Activated T-cell treated with anti-CD3 and anti-CD28 coated beads for 48 hours (primary cell): ENCODE measurements at regions not wholly inside any gene's neighbourhood (a gene's known extent, or its start where the extent isn't known, plus 50 kb on each side); places are given as distances from the start of the nearest gene placed in this dataset.
"Not testable (repeated sequence)": the region's sequence is repeated elsewhere in the genome, so short reads cannot be mapped to it uniquely, and the experiment has no call there.

Source experiments
- DNase-seq: peaks from one replicate; pipeline ENCODE4 v3.0.0-alpha.2; 2020; ENCODE audit warnings: low read depth

DNA sequence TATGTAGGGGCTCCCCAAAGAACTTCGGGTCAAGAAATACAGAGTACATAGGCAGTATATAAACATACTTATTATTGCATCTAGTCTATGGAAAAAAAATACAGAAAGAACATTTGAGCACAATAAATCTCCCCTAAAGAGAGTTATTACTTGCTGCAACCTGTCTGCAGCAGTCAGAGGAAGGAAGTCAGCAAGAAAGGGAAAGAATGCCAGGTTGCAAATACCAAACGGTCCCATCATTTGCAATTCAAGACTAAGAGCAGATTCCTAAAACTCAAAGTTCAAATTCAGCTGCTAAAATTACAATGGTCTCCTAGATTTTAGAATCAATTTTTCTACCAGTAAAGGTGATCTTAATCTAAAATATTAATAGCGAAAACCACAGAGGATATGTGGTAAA, 236.2 kb upstream of the NUDT6 start:
- no peak for DNase-seq

DNA sequence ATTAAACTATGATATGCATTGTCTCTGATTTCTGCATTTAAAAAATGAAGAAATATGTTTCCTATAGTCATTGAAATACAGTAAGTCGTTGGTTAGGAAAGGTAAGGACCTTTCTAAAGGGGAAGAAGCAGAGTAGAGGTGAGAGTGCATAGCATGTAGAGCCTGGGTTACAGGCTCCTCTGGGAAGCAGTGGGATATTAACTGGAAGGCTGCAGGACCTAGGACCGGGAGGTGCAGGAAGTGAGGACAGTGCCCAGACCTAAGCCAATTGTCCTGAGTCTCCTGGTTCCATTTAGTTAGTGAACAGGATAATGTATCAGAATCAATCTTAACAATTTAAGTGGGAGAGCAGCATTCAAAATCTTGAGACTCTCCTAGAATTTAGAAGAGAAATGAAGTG, 237.1 kb upstream of the NUDT6 start:
- no peak for DNase-seq

DNA sequence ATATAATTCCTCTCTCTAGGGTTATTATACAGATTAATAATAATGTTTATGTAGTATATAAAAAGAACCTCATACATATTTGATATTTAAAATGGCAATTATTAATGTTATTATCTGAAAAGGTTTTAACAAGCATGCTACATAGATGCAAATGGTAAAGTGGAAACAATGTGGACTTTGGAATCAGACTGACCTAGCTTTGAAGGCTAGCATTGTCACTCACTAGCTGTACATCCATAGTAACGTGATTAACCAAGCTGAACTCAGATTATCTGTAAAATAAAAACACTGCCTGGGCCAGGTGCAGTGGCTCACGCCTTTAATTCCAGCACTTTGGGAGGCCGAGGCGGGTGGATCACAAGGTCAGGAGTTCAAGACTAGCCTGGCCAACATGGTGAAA, 233.7 kb upstream of the SPRY1 start:
- DNase-seq: no peak

DNA sequence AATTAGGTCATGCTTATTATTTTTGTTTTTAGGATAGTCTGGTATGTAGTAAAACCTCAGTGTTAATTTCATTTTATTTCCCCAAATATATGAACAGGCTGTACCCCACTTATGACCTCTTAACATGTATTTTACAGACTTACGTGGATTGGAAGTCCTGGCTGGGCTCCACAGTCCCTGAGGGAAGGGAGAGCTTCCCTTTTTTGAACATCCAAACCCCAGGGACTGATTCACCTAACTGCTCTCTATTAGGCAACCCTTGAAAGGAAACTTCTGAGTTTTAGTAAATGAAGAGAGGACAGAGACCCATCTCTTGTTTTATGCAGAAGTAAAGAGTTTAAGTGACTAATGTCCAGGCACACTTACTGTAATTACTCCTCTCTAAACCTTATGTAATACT, 233.1 kb upstream of the SPRY1 start:
- no peak for DNase-seq

DNA sequence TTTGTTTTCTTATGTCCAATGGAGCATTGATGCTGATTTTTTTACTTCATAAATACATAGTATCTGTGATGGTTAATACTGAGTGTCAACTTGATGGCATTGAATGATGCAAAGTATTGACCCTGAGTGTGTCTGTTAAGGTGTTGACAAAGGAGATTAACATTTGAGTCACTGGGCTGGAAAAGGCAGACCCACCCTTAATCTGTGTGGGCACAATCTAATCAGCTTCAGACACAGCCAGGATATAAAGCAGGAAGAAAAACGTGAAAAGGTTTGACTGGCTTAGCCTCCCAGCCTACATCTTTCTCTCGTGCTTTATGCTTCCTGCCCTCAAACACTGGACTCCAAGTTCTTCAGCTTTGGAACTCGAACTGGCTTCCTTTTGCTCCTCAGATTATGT, 230.6 kb upstream of the SPRY1 start:
- no peak for DNase-seq

DNA sequence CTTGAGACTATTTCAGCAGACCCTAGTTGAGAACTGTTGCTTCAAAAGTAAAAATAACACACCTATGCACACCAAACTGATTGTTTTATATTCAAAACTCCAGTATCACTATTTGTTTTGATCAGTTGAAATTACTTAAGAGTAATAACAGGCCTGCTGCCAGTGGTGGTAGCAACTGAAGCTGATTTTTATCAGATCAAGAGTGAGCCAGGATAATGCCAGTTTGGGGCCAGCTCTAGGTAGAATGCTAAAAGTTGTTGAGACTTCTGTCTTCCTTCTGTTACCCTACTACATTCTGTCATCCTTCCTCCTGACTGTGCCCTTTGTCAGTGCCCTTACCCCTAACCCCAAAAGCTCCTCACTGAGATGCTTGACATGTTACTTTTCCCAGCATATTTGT, 228.7 kb upstream of the SPRY1 start:
- DNase-seq: no peak

DNA sequence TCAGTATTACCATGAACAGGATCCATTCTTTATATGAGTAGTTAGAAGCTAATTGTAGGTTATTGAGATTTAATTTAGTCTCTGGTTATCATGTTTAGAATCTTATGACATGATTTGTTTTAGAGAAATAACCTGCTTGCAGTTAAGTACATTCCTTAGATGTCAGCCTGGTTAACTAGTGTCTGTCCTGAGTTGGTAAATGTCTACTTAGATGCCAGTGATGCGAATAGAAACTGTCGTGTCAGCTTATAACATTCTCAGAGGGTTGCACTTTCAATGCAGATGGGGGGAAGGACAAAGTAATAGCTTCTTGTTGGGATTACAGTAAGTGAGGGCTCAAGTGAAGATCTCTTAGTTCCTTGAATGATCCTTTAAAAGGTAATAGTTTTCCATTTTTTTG, 227.8 kb upstream of the SPRY1 start:
- DNase-seq: no peak

DNA sequence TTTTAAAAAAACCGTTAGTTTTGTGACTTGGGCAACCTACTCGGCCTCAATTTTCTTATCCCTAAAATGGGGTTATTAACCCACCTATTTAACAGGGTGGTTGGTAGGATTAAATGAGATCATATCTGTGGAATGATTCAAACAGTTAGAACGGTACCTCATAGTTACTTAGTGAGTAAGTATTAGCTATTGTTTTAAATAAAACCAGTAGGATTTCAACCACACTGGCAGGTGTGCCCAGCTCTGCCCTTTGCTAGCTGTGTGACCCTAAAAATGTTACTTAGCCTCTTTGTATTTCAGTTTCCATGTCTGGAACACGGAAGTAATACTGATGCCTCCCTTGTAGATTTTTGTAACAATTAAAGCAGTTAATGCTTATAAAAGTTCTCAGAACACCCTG, 225.8 kb upstream of the SPRY1 start:
- DNase-seq: no peak

DNA sequence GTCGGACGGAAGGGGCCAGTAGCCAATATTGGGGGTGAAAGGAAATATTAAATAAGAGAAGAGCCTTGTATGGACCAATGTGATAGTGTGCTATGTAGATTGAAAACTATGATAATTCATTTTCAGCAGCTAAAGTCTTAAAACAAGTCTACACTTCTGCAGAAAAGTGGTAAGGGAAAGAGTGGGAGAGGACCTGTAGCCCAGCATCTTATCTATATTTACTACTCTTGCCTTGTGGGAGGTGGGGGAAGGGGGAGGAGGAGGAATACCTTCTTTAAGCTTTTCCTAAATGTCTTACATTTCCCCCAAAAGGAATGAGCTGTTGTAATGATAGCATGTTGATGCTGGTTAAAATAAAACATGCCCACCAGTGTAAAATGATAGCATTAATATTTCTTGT, 220.0 kb upstream of the SPRY1 start:
- no peak for DNase-seq

DNA sequence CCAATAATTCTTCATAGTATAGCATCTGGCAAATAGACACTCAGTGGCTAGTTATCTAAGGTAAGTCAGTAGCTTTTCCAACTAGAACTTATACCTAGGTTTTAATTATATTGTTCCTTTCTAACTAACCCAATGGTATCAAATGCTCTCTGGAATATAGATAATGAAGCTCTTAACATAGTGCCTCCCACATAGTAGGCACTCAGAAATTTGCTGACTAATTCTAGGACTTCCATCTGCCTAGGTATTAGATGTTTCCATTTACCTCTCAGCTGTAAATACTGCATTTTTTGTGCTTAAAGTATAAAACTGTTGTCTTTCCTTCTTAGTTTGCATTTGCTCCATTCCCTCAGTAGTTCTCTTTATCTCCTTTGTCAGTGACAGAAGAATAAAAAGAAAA, 214.3 kb upstream of the SPRY1 start:
- DNase-seq: no peak

DNA sequence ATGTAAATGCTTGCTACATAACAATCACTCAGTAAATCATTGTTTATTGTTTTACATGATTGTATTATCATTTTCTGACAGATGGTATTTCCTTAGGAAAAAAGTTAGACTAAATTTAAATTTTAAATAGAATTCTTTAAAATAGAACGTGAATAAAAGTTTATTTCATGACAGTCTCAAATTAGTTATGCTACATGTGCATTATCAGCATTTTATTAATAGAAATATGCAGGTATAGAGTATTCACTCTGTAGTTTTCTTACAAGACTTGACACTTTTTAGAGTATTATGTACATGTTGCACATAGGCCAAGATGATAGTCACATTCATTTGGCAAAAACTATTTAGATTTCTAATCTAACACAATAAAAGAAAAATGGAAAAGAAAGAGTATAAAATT, 213.3 kb upstream of the SPRY1 start:
- no peak for DNase-seq

DNA sequence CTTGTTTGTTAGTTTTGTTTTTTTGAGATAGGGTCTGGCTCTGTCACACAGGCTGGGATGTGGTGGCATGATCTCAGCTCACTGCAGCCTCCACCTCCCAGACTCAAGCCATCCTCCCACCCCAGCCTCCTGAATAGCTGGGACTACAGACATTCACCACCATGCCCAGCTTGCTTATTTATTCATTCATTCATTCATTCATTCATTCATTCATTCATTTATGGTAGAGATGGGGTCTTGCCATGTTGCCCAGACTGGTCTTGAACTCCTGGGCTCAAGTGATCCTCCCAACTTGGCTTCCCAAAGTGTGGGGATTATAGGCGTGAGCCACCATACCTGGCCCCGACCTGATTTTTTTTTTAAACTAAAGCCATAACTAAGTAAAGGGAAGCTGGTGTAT, 212.8 kb upstream of the SPRY1 start:
- DNase-seq: not testable (repeated sequence)

DNA sequence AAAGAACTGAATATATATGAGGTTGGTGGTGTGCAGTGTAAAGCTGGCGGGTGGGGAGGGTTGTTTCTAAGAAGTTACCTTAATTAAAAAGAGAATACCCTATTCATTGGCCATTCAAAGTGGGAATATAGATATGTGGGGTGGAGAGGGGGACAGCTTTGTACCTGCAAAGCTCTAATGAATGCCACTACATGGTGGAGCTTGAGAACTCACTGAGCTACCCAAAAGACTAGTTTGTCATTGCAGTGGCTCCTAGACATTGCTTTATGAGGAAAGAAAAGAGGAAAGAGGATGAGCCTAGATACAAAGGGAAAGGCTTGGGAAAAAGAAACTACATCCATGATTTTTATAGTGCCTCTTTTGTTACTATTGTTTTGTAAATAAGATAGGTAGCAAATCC, 209.9 kb upstream of the SPRY1 start:
- no peak for DNase-seq

DNA sequence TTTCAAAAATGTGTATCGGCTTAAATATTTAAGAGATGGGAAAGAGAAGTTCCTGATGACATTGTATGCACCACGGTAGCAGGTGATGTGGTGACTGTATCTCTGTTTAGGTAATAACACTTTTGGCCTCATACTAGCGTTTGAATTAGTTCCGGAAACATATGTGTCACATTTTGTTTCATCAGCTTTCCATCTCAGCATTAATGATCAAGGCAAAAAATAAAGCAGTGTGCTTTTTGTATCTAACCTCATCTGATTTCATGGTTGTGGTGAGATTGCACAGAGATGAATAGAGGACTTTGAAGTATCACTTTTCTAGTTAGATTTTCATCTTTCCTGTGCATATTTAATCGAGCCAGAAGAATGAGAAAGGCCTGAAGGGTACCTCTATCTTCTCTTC, 206.4 kb upstream of the SPRY1 start:
- no peak for DNase-seq

DNA sequence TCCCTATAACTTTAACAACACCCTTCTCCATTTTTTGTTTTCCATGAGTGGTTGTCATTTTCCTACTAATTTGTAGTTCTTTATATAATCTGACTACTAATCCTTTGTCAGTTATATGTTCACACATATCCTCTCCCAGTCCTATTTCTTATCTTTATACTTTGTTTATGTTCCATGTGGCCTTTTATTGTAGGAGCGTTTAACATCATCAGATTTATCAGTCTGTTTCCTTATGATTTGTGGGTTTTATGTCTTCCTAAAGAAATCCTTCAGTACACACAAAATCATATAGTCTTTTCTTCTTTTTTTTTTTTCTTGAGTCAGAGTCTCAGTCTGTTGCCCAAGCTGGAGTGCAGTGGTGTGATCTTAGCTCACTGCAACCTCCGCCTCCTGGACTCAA, 204.9 kb upstream of the SPRY1 start:
- DNase-seq: no peak

DNA sequence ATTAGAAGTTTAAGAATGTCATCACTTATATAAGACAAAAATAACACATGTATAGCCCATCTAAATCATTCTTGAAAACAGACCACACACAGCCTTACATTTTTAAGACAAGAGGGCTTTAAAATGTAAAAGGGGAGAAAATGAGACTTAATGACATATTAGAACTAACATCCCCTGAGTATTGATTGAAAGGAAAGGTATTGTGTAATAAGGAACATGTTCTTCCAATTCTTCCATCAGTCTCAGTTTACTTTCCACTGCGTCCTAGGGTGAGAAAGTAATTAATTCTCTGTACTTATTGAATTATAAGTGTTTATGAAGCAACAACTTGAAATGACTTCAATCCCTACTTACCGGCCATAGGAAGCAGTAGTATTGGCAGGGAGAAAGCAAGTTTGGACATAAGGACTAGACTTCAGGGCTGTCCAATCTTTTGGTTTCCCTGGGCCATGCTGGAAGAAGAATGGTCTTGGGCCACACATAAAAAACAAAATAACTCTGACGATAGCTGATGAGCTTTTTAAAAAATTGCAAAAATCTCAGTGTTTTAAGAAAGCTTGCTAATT, 202.7 kb upstream of the SPRY1 start:
- no peak for DNase-seq

DNA sequence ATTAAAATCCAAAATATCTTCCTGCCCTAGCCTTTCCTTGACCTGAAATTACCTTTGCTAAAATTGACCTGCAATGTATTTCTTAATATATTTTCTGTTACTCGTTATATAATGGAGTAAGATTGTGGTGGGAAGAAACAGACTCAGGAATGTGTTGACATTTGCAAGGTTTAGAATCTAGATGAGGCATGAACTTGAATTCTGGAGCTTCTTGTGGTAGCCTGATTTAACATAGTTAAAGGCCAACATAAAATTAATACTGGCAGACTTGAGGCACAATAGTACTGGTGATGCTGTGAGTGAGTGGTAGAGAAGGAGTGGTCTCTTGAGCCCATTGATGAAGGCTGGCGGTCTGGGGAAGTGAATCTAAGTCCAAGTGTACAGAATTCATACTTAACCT, 197.9 kb upstream of the SPRY1 start:
- no peak for DNase-seq

DNA sequence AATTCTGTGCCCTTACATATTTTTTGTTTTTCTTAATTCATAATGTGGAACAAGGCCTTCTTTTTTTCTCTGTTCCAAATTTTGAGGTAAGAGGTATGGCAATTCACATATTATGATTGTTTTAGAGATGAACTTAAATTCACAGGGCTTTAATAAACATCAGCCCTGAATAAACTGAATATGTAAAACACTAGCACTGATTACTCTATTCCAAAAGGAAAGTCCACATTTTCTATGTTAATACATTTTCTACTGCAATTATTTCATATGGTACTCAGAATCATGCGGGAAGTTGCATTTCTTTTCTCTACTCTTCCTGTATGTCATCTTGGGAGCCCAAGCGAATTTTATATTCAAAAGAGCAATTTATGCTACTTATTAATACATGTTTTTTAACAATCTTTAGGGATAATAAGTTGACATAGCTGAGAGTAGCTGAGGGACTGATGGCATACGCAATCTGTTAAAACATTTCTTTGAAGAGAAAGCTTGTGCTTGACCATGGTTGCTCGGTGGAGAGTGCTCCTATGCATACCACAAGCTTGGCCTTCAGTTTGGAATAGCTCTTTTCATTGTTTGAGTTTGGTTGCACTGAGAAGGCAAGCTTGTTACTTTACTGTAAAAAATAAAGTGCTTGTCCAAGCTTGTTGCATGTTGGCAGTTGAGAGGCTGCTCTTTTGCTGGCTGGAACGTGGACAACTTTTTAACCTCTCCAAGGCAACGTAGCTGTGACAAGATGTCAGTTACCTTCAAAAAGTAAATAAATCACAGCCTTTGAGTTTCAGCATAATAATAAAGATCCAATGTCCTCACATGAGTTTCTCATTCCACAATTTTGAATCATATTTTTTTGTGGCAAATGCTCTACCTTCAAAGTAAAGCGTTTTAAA, 196.3 kb upstream of the SPRY1 start:
- no peak for DNase-seq

DNA sequence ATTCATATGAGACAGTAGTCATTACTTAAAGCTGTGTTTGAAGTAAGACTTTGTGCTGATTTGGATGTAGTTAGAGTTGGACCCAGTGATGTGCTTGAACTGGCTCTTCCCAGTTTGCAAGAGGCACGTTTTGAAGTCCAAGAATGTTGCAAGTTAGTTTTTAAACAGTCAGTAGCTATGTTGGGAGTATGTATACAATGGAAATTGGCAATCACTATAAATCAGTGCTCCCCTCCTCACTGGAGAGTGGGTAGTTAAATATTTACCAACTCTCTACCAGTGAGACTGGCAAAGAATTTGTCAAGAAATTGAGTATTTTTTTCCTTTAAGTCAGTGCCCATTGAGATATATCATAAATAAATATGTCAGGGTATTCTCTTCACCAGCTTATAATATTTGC, 191.9 kb upstream of the SPRY1 start:
- no peak for DNase-seq

DNA sequence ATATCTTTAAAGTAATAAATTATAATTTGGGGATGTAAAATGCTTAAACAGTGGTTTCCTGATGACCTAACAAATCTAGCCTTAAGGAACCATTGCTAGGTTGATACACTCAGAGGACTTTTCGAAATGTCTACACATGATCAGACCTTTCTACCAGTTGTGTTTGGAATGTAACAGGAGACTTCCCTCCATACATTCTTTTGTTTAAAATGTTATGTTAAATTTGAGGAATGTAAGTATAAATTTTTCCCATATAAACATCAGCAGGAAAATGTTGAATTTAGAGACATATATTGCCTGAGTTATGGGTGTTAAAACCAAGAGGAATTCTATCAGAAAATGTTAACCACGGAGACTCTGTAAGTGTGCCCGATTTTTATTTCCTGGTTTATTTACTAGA, 190.6 kb upstream of the SPRY1 start:
- DNase-seq: no peak

DNA sequence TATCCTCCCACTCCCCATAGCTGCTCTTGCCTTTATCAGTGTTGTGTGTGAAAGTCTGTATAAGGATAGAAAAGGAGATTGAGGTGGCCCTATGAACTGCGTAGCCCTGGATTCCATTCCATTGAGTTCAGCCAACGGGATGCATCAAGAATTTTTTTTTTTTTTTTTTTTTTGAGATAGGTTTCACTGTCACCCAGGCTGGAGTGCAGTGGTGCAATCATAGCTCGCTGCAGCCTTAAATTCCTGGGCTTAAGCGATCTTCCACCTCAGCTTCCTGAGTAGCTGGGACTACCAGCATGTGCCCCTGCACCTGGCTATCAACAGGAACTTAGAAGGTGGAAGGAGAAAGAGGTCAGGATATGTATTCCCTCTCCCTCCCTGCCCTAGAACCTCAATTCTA, 187.2 kb upstream of the SPRY1 start:
- DNase-seq: no peak

DNA sequence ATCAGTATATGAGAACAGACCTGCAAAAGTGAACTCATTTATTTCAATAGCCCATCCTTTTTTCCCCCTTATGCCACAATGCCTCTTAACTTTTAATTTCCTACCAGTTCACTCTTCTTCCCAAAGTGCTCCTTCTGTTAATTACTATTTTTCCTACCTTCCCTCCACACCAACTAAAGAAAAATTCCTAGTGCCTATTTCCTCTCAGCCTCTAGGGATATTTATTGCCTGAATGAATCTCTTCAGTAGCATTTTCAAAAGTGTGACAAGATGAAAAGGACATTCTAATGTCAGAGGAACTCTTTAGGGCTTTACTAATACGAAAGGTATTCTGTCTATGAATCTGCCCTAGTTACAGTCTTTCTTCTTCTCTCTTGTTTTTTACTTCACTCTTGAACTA, 181.1 kb upstream of the SPRY1 start:
- no peak for DNase-seq

DNA sequence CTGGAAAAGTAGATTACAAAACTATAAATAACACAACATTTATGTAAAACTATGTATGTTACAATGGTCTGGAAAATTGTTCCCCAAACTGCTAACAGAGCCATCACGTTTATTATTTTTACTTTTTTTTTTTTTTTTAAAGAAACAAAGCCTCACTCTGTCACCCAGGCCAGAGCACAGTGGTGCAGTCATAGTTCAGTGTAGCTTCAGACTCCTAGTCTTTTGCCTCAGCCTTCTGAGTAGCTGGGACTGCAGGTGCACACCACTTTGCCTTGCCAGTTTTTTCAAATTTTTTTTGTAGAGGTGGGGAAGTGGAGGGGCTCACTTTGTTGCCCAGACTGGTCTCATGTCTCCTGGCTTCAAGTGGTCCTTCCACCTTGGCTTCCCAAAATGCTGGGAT, 180.1 kb upstream of the SPRY1 start:
- DNase-seq: no peak

DNA sequence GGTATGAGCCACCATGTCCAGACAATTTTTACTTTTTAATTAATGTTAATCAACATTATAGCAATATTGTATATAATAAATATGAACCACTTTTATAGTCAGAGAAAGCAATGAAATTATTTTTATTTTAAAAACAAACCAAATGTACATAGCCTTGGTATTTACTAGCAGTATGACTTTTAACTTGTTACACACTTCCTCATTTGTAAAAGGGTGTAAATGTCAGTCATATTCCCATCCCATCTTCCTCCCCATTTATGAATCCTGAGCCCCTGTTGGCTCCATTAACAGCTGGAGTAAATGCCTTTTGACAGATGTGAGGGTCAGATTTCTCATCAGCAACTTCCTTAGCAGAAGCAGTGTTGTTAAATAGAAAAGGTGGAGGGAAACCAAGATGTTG, 179.6 kb upstream of the SPRY1 start:
- no peak for DNase-seq
